NT2/D1 (cell line): ENCODE measurements at regions not wholly inside any gene's neighbourhood (a gene's known extent, or its start where the extent isn't known, plus 50 kb on each side); places are given as distances from the start of the nearest gene placed in this dataset.
A peak's percentile ranks its signal among the peaks of the same experiment; 100 is the strongest.

Source experiments
- DNase-seq: peaks from one replicate; pipeline ENCODE4 v3.0.0-alpha.2; 2011; ENCODE audit warnings: low read depth, low spot score
- H3K27me3 ChIP-seq: 2 replicates; pipeline ENCODE4 v1.6.0; 2011; ENCODE audit warnings: mild to moderate bottlenecking; ENCODE audit not compliant: insufficient read length, insufficient read depth
- H3K36me3 ChIP-seq: 2 replicates; pipeline ENCODE4 v1.6.1; 2011; ENCODE audit warnings: mild to moderate bottlenecking, low read length, mixed read lengths; ENCODE audit not compliant: insufficient read depth, insufficient read length
- H3K4me1 ChIP-seq: 2 replicates; pipeline ENCODE4 v1.5.1; 2011; ENCODE audit not compliant: insufficient read depth, insufficient read length
- H3K4me3 ChIP-seq: 2 replicates; pipeline ENCODE4 v1.5.1; 2011; ENCODE audit warnings: low read depth; ENCODE audit not compliant: insufficient read length
- H3K9ac ChIP-seq: 2 replicates; pipeline ENCODE4 v1.6.0; 2011; ENCODE audit warnings: low read depth; ENCODE audit not compliant: insufficient read length
- H3K9me3 ChIP-seq: 2 replicates; pipeline ENCODE4 v1.5.1; 2011; ENCODE audit warnings: mild to moderate bottlenecking, low read length; ENCODE audit not compliant: insufficient read depth
- SUZ12 ChIP-seq: IDR thresholded peaks from 2 replicates; pipeline ENCODE4 v1.6.1; 2011; ENCODE audit not compliant: insufficient read length, insufficient read depth; ENCODE audit errors: extremely low read depth
- YY1 ChIP-seq: IDR thresholded peaks from 2 replicates; pipeline ENCODE4 v1.6.1; 2011; ENCODE audit not compliant: insufficient read length, insufficient read depth
- ZNF274 ChIP-seq: IDR thresholded peaks from 2 replicates; pipeline ENCODE4 v1.6.1; 2011; ENCODE audit warnings: mild to moderate bottlenecking, low read depth, low read length

- no peaks in the 10 kb centered on the region for H3K4me1 ChIP-seq
- no peaks in the 10 kb centered on the region for H3K27me3 ChIP-seq
- no peaks in the 10 kb centered on the region for H3K9me3 ChIP-seq
- no peak for DNase-seq
- H3K4me3 ChIP-seq = no peak overlapping the region
- H3K36me3 ChIP-seq = no peaks in the 10 kb centered on the region
- TF ChIP-seq ZNF274 (no peak), YY1 (no peak), SUZ12 (no peak)
- H3K9ac ChIP-seq = no peak overlapping the region
Measured at GRCh38 chr13:80591976-80592740, 251.2 kb upstream of the SPRY2 start.

- TF ChIP-seq YY1 = no peak
- no peak for TF ChIP-seq SUZ12
- TF ChIP-seq ZNF274 = no peak
- H3K9me3 ChIP-seq = no peaks in the 10 kb centered on the region
- H3K9ac ChIP-seq = no peak overlapping the region
- no peaks in the 10 kb centered on the region for H3K36me3 ChIP-seq
- H3K4me1 ChIP-seq = no peaks in the 10 kb centered on the region
- H3K4me3 ChIP-seq = no peak overlapping the region
- no peaks in the 10 kb centered on the region for H3K27me3 ChIP-seq
- no peak for DNase-seq
Measured at GRCh38 chr13:80590551-80590950, 249.6 kb upstream of the SPRY2 start.

- H3K4me1 ChIP-seq = no peaks in the 10 kb centered on the region
- TF ChIP-seq YY1 (no peak), ZNF274 (no peak), SUZ12 (no peak)
- H3K27me3 ChIP-seq = no peaks in the 10 kb centered on the region
- H3K36me3 ChIP-seq = no peaks in the 10 kb centered on the region
- no peaks in the 10 kb centered on the region for H3K9me3 ChIP-seq
- no peak for DNase-seq
- no peak overlapping the region for H3K9ac ChIP-seq
- H3K4me3 ChIP-seq = no peak overlapping the region
Measured at GRCh38 chr13:80586356-80586755, 245.4 kb upstream of the SPRY2 start.

- H3K4me1 ChIP-seq = no peaks in the 10 kb centered on the region
- H3K36me3 ChIP-seq = no peaks in the 10 kb centered on the region
- H3K27me3 ChIP-seq = no peaks in the 10 kb centered on the region
- H3K9ac ChIP-seq = no peak overlapping the region
- TF ChIP-seq SUZ12 (no peak), ZNF274 (no peak), YY1 (no peak)
- H3K9me3 ChIP-seq = no peaks in the 10 kb centered on the region
- DNase-seq = no peak
- H3K4me3 ChIP-seq = no peak overlapping the region
Measured at GRCh38 chr13:80585531-80585930, 244.6 kb upstream of the SPRY2 start.

- Histone ChIP-seq H3K4me1 (no peaks in the 10 kb centered on the region), H3K9me3 (no peaks in the 10 kb centered on the region), H3K36me3 (no peaks in the 10 kb centered on the region), H3K27me3 (no peaks in the 10 kb centered on the region), H3K4me3 (no peak overlapping the region), H3K9ac (no peak overlapping the region)
- no peak for DNase-seq
- TF ChIP-seq ZNF274 = no peak
- no peak for TF ChIP-seq YY1
- TF ChIP-seq SUZ12 = no peak
Measured at GRCh38 chr13:80584785-80585184, 243.9 kb upstream of the SPRY2 start.

- Histone ChIP-seq H3K27me3 (no peaks in the 10 kb centered on the region), H3K4me3 (no peak overlapping the region), H3K9me3 (no peaks in the 10 kb centered on the region), H3K36me3 (no peaks in the 10 kb centered on the region), H3K9ac (no peak overlapping the region), H3K4me1 (no peaks in the 10 kb centered on the region)
- no peak for DNase-seq
- TF ChIP-seq YY1 (no peak), SUZ12 (no peak), ZNF274 (no peak)
Measured at GRCh38 chr13:80584306-80584705, 243.4 kb upstream of the SPRY2 start.

GRCh38 chr13:80577926-80578670 lies 237.2 kb upstream of the SPRY2 start:
- no peaks in the 10 kb centered on the region for H3K9me3 ChIP-seq
- DNase-seq = peak; percentile 16
- H3K27me3 ChIP-seq = no peaks in the 10 kb centered on the region
- no peaks in the 10 kb centered on the region for H3K4me1 ChIP-seq
- H3K36me3 ChIP-seq = no peaks in the 10 kb centered on the region
- TF ChIP-seq ZNF274 = no peak
- TF ChIP-seq SUZ12 = no peak
- no peak for TF ChIP-seq YY1
- no peak overlapping the region for H3K4me3 ChIP-seq
- H3K9ac ChIP-seq = no peak overlapping the region

- no peak for TF ChIP-seq SUZ12
- TF ChIP-seq ZNF274 = no peak
- no peak for TF ChIP-seq YY1
- Histone ChIP-seq H3K9ac (no peak overlapping the region), H3K36me3 (no peaks in the 10 kb centered on the region), H3K4me1 (no peaks in the 10 kb centered on the region), H3K9me3 (no peaks in the 10 kb centered on the region), H3K27me3 (no peaks in the 10 kb centered on the region), H3K4me3 (no peak overlapping the region)
- DNase-seq = no peak
Measured at GRCh38 chr13:80577285-80577684, 236.4 kb upstream of the SPRY2 start.
